Heart left ventricle (tissue), 16 donors: ENCODE measurements at regions not wholly inside any gene's neighbourhood (a gene's known extent, or its start where the extent isn't known, plus 50 kb on each side); places are given as distances from the start of the nearest gene placed in this dataset.

Source experiments
- ATAC-seq, 4 donors: fragments of 200-7000 bp; cut with Tn5 transposase; one replicate each; pipeline ENCODE4 v1.9.1; 2020 to 2022; ENCODE audit warnings: moderate library complexity in 4 of 4, mild to moderate bottlenecking in 3 of 4, moderate number of reproducible peaks in 1 of 4
- DNase-seq, 5 donors: peaks; one replicate each; pipeline ENCODE4 v3.0.0-alpha.2; 2020
- H3K27ac ChIP-seq, 12 donors: fragments of 200-600 bp; sonication (generic) in 4 of 12; one replicate each; pipeline versions ENCODE4 v1.5.0 to v1.8.0; 2016 to 2022; ENCODE audit warnings: mild to moderate bottlenecking in 2 of 12
- H3K27me3 ChIP-seq, 9 donors: fragments of 200-600 bp; sonication (generic) in 2 of 9; one replicate each; pipeline versions ENCODE4 v1.5.1 to v1.8.0; 2016 to 2022; ENCODE audit warnings: mild to moderate bottlenecking in 3 of 9
- H3K36me3 ChIP-seq, 9 donors: fragments of 200-600 bp; sonication (generic) in 2 of 9; one replicate each; pipeline versions ENCODE4 v1.5.0 to v1.8.0; 2018 to 2022; ENCODE audit warnings: mild to moderate bottlenecking in 2 of 9
- H3K4me1 ChIP-seq, 12 donors: fragments of 200-600 bp; sonication (generic) in 4 of 12; one replicate each; pipeline versions ENCODE4 v1.5.0 to v1.8.0; 2016 to 2022; ENCODE audit warnings: mild to moderate bottlenecking in 3 of 12
- H3K4me3 ChIP-seq, 12 donors: fragments of 200-600 bp; sonication (generic) in 4 of 12; one replicate each; pipeline versions ENCODE4 v1.5.0 to v1.8.0; 2017 to 2022; ENCODE audit warnings: mild to moderate bottlenecking in 9 of 12, moderate library complexity in 4 of 12
- H3K9me3 ChIP-seq, 12 donors: fragments of 200-600 bp; sonication (generic) in 4 of 12; one replicate each; pipeline versions ENCODE4 v1.5.0 to v1.8.0; 2016 to 2022; ENCODE audit warnings: mild to moderate bottlenecking in 1 of 12
- CTCF ChIP-seq, 12 donors: fragments of 200-600 bp; sonication (generic) in 4 of 12; IDR thresholded peaks; one replicate each; pipeline versions ENCODE4 v1.5.0 to v1.8.0; 2018 to 2022; ENCODE audit warnings: antibody characterized with exemption in 12 of 12, mild to moderate bottlenecking in 5 of 12
- POLR2A ChIP-seq, 2 donors: fragments of 450-650 bp; IDR thresholded peaks; one replicate each; pipeline ENCODE4 v1.6.1; 2017; ENCODE audit warnings: antibody characterized with exemption in 2 of 2, mild to moderate bottlenecking in 2 of 2, moderate library complexity in 2 of 2
- WGBS, 4 donors: extraction: QIAGEN DNeasy Blood & Tissue Kit in 2 of 4; methylation state at CpG; one replicate each; pipeline versions ENCODE4 v1.1.5 to v1.1.7; 2013 to 2018; 5-methylcytosine and 5-hydroxymethylcytosine counted together
- intact Hi-C, 10 donors: fragments of 100-400 bp; cut with DNase I; formaldehyde crosslinking; loops; one replicate each; pipeline versions ENCODE4 v1.11.1 to v1.14.2; 2022
- donor health status: ischemic (EF 13 %, LVEDD 7.1; RV severe dilation, severe dysfunction).
- donor health status: healthy with polysubstance abuse.
- donor health status: DM: no; HTN: yes; CAD: no.
- donor health status: DM: no; HTN: no; CAD: no.
- donor health status: ischemic (EF 25% LVEDD 6.9; RV normal size, moderate dysfunction).
- donor health status: ischemic (EF 25% LVEDD 5.7; RV mildly dilated, moderate dysfunction).
- donor health status: healthy.
- donor health status: DM: yes; HTN: yes; CAD: no.
- donor health status: ischemic (EF 35%, LVEDD 5.7; RV mildly dilated, moderate dysfunction).
- donor health status: nonischemic (EF 11% LVEDD 7.7; RV severe dilation, severe dysfunction).
- donor health status: DM: yes; HTN: yes; CAD: no.
- donor health status: PGD.
- donor health status: ischemic (EF 29% LVEDD 5.4; RV normal size, mild dysfunction).
- donor health status: nonischemic (EF 23%, LVEDD 6.1; RV moderate dilation, normal function).

- WGBS, 4 donors, result 88 to 94% (median 90%) methylated on average over 3 of the region's 3 CpGs
- Histone ChIP-seq H3K4me1 (no peaks in the 10 kb centered on the region), H3K4me3 (no peak overlapping the region), H3K27ac (no peak overlapping the region), H3K36me3 (no peaks in the 10 kb centered on the region), H3K27me3 (no peaks in the 10 kb centered on the region), H3K9me3 (no peaks in the 10 kb centered on the region)
- DNase-seq, result no peak
- intact Hi-C loops, result no loop called here
- no peak for TF ChIP-seq POLR2A (IDR thresholded peaks at IDR 0.05)
- TF ChIP-seq CTCF (IDR thresholded peaks at IDR 0.05), result no peak
- ATAC-seq, result no peak
These were observed 849.7 kb downstream of the ROBO2 start for GRCh38 chr3:77889616-77890015.

GRCh38 chr3:77898621-77899020 is 858.7 kb downstream of the ROBO2 start:
- no peaks in the 10 kb centered on the region for H3K27me3 ChIP-seq
- H3K9me3 ChIP-seq, result peaks cover 0 to 4% (median 0%) of the 10 kb centered on the region in 12 donors
- H3K4me1 ChIP-seq, result no peaks in the 10 kb centered on the region
- 96 to 98% (median 97%) methylated on average over 1 of the region's 1 CpG for WGBS, 4 donors
- no peak overlapping the region for H3K4me3 ChIP-seq
- TF ChIP-seq CTCF (IDR thresholded peaks at IDR 0.05) (no peak), POLR2A (IDR thresholded peaks at IDR 0.05) (no peak)
- no peak for DNase-seq
- no peak overlapping the region for H3K27ac ChIP-seq
- no peaks in the 10 kb centered on the region for H3K36me3 ChIP-seq
- intact Hi-C loops, result no loop called here
- no peak for ATAC-seq

- ATAC-seq, result no peak
- H3K27ac ChIP-seq, result no peak overlapping the region
- intact Hi-C loops, result no loop called here
- no peaks in the 10 kb centered on the region for H3K27me3 ChIP-seq
- peaks cover 0 to 4% (median 0%) of the 10 kb centered on the region in 12 donors for H3K9me3 ChIP-seq
- no peak for DNase-seq
- H3K36me3 ChIP-seq, result no peaks in the 10 kb centered on the region
- 47 to 59% (median 55%) methylated on average over 1 of the region's 1 CpG for WGBS, 4 donors
- TF ChIP-seq POLR2A (IDR thresholded peaks at IDR 0.05) (no peak), CTCF (IDR thresholded peaks at IDR 0.05) (no peak)
- no peaks in the 10 kb centered on the region for H3K4me1 ChIP-seq
- no peak overlapping the region for H3K4me3 ChIP-seq
These were observed 862.8 kb downstream of the ROBO2 start for GRCh38 chr3:77902675-77903074.

GRCh38 chr3:77906102-77906709 is 866.3 kb downstream of the ROBO2 start:
- H3K36me3 ChIP-seq, result no peaks in the 10 kb centered on the region
- DNase-seq (no peak), ATAC-seq (no peak)
- intact Hi-C loops, result no loop called here
- no peaks in the 10 kb centered on the region for H3K27me3 ChIP-seq
- H3K9me3 ChIP-seq, result no peaks in the 10 kb centered on the region
- H3K27ac ChIP-seq, result no peak overlapping the region
- H3K4me1 ChIP-seq, result no peaks in the 10 kb centered on the region
- no peak overlapping the region for H3K4me3 ChIP-seq
- TF ChIP-seq POLR2A (IDR thresholded peaks at IDR 0.05) (no peak), CTCF (IDR thresholded peaks at IDR 0.05) (no peak)
- WGBS, 4 donors, result 65 to 73% (median 67%) methylated on average over 3 of the region's 3 CpGs
